H1 (cell line): ENCODE measurements at regions not wholly inside any gene's neighbourhood (a gene's known extent, or its start where the extent isn't known, plus 50 kb on each side); places are given as distances from the start of the nearest gene placed in this dataset.

ENCODE experiments used
- BRCA1 ChIP-seq: IDR thresholded peaks from 2 replicates; pipeline ENCODE4 v1.6.1; 2012; ENCODE audit warnings: low read depth, low read length, improper control_type of control experiment

DNA sequence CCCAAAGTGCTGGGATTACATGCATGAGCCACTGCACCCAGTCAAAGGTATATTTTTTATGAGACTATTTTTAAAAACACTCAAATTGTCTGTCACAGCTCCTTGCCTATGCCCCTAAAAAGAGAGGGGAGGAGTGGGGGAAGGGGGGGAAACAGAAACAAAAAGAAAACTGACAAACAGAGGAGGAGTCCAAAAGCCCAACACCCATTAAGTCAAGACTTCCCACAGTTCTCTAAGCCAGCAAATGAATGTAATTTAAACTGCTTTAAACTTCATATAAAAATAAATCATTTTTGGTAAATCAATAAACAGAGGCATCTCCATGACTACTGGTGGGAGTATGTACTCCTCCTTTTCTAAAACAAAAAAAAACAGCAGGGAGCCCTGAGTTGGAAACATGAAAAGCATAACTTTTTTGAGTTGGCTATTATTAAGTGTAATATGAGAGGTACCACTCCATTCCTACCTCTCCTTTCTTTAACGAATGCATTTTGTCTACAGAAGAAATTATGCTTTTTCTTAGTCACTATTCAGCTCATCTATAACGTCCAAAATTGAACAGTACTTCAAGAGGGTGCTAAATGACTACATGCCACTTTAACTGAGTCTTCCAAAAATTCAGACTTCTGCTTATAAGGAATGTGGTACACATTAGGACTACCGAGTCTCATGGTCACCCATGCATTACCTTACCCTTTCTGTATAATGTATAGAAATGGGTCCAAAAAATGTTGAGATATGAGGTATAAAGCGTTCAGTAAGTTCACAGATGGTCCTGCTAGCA, 119.0 kb upstream of the PRSS16 start (continued):
- TF ChIP-seq BRCA1, result no peak
